ENCODE measurements at regions not wholly inside any gene's neighbourhood (a gene's known extent, or its start where the extent isn't known, plus 50 kb on each side); places are given as distances from the start of the nearest gene placed in this dataset.

- TF ChIP-seq CTCF (conservative IDR thresholded peaks at IDR 0.05 in 1 of 2, IDR thresholded peaks at IDR 0.05 in 1 of 2; ENCODE audit: low read depth in 1 of 2, low read length in 2 of 2) = no peak
- TF ChIP-seq EZH2 (IDR thresholded peaks at IDR 0.05; ENCODE audit: low read length, missing control alignments) = no peak
These were observed 64.6 kb upstream of the LTA4H start for GRCh38 chr12:96099986-96100385.
